Endothelial cell of umbilical vein (primary cell): ENCODE measurements at regions not wholly inside any gene's neighbourhood (a gene's known extent, or its start where the extent isn't known, plus 50 kb on each side); places are given as distances from the start of the nearest gene placed in this dataset.

Experiments used
- BruUV-seq: library from RNA; stranded (reverse); fragments of 400-500 nt; replicated peaks from 2 replicates; lab custom pipeline; 2021; lab: Mats Ljungman, UMichigan
- CTCF ChIA-PET: fragments of 300-600, 350-600 bp; sonication (Branson Sonifier 250); formaldehyde crosslinking; loops from one replicate; lab custom pipeline; 2021; ENCODE audit warnings: antibody characterized with exemption, inconsistent platforms; lab: Charles Lee
- POLR2A ChIA-PET: fragments of 300-600, 350-600 bp; sonication (Branson Sonifier 250); formaldehyde crosslinking; loops from one replicate; lab custom pipeline; 2021; ENCODE audit warnings: antibody characterized with exemption, inconsistent platforms; lab: Charles Lee
- DNase-seq: peaks from one replicate; pipeline ENCODE4 v3.0.0-alpha.2; 2011; ENCODE audit warnings: low read depth, low spot score
- FAIRE-seq: peaks from 2 replicates; lab custom pipeline; 2011; peaks lifted over from hg19 to GRCh38; lab: Jason Lieb, UNC
- H2AFZ ChIP-seq: 2 replicates; pipeline ENCODE4 v1.6.0; 2012; ENCODE audit warnings: low read depth, low read length, control low read depth, inconsistent platforms
- H3K27ac ChIP-seq: 2 replicates; pipeline ENCODE4 v1.5.1; 2011; ENCODE audit warnings: low read depth, mild to moderate bottlenecking, control low read depth, low read length, moderate library complexity; ENCODE audit not compliant: insufficient read depth
- H3K27me3 ChIP-seq, 2 experiments: 2 replicates each; pipeline versions ENCODE4 v1.6.0 to v1.6.1; 2011; ENCODE audit warnings: low read length in 2 of 2, mixed read lengths in 1 of 2; ENCODE audit not compliant: control insufficient read depth in 2 of 2, insufficient read depth in 2 of 2
- H3K36me3 ChIP-seq, 2 experiments: 2 replicates in 1 of 2; 3 replicates in 1 of 2; pipeline ENCODE4 v1.5.1; 2011; ENCODE audit warnings: low read length in 2 of 2, mild to moderate bottlenecking in 1 of 2, moderate library complexity in 1 of 2; ENCODE audit not compliant: control insufficient read depth in 2 of 2, insufficient read depth in 2 of 2; ENCODE audit errors: extremely low read depth in 1 of 2
- H3K4me1 ChIP-seq: 3 replicates; pipeline ENCODE4 v1.5.1; 2011; ENCODE audit warnings: mild to moderate bottlenecking, low read length; ENCODE audit not compliant: control insufficient read depth, insufficient read depth; ENCODE audit errors: extremely low read depth
- H3K4me2 ChIP-seq: 2 replicates; pipeline ENCODE4 v1.6.1; 2011; ENCODE audit warnings: low read length, control low read depth, mixed read lengths; ENCODE audit not compliant: insufficient read depth
- H3K4me3 ChIP-seq, 3 experiments: fragments of 200-600 bp in 1 of 3; sonication (generic), shearing (Covaris generic) in 1 of 3; replicated peaks in 1 of 3; 2 replicates each; pipeline ENCODE4 v1.5.1; 2011 to 2016; ENCODE audit warnings: control low read depth in 3 of 3, low read length in 3 of 3, mild to moderate bottlenecking in 2 of 3, inconsistent platforms in 1 of 3, low read depth in 1 of 3, moderate library complexity in 1 of 3; ENCODE audit not compliant: insufficient read depth in 1 of 3
- H3K79me2 ChIP-seq: 2 replicates; pipeline ENCODE4 v1.6.0; 2012; ENCODE audit warnings: low read length, inconsistent platforms; ENCODE audit not compliant: control insufficient read depth, insufficient read depth
- H3K9ac ChIP-seq: replicated peaks from 2 replicates; pipeline ENCODE3; 2011; ENCODE audit warnings: low read length, control low read depth; ENCODE audit not compliant: insufficient read depth; ENCODE audit errors: extremely low read depth
- H3K9me1 ChIP-seq: replicated peaks from 3 replicates; pipeline ENCODE4 v1.6.0; 2011; ENCODE audit warnings: mild to moderate bottlenecking, low read length; ENCODE audit not compliant: control insufficient read depth, insufficient read depth; ENCODE audit errors: extremely low read depth
- H3K9me3 ChIP-seq: replicated peaks from 2 replicates; pipeline ENCODE4 v1.5.1; 2012; ENCODE audit warnings: low read length, inconsistent platforms; ENCODE audit not compliant: control insufficient read depth, insufficient read depth
- H4K20me1 ChIP-seq: replicated peaks from 2 replicates; pipeline ENCODE3; 2011; ENCODE audit warnings: mild to moderate bottlenecking, low read length; ENCODE audit not compliant: control insufficient read depth, insufficient read depth; ENCODE audit errors: extremely low read depth
- CTCF ChIP-seq, 2 donors: IDR thresholded peaks; 1 replicate in 1 of 2; 2 replicates in 1 of 2; pipeline ENCODE4 v1.5.1; 2011; ENCODE audit warnings: low read length in 2 of 2, mild to moderate bottlenecking in 2 of 2, moderate library complexity in 2 of 2, control low read depth in 1 of 2, inconsistent platforms in 1 of 2, low read depth in 1 of 2; ENCODE audit not compliant: insufficient read depth in 1 of 2; ENCODE audit errors: extremely low read depth in 1 of 2
- EZH2 ChIP-seq: IDR thresholded peaks from 2 replicates; pipeline ENCODE4 v1.6.1; 2012; ENCODE audit warnings: borderline replicate concordance, low read depth, mild to moderate bottlenecking, moderate library complexity, low read length, inconsistent platforms; ENCODE audit not compliant: severe bottlenecking
- FOS ChIP-seq: IDR thresholded peaks from 2 replicates; pipeline ENCODE4 v1.6.1; 2011; ENCODE audit warnings: mild to moderate bottlenecking, low read length, moderate library complexity, borderline replicate concordance; ENCODE audit not compliant: insufficient read depth
- GATA2 ChIP-seq: IDR thresholded peaks from 2 replicates; pipeline ENCODE4 v1.7.0; 2011; ENCODE audit warnings: low read depth, mild to moderate bottlenecking, moderate library complexity, mixed read lengths, low read length; ENCODE audit not compliant: insufficient read length, insufficient read depth
- MYC ChIP-seq: IDR thresholded peaks from one replicate; pipeline ENCODE4 v1.6.1; 2011; ENCODE audit warnings: mild to moderate bottlenecking, low read depth, low read length
- POLR2A ChIP-seq: IDR thresholded peaks from 2 replicates; pipeline ENCODE4 v1.6.1; 2012; ENCODE audit warnings: low read depth, mild to moderate bottlenecking, control low read depth, low read length
- POLR2AphosphoS5 ChIP-seq: IDR thresholded peaks from 2 replicates; pipeline ENCODE4 v1.6.1; 2012; ENCODE audit warnings: low read depth, mild to moderate bottlenecking, control low read depth, low read length, moderate library complexity; ENCODE audit not compliant: insufficient read depth
- dilution Hi-C: fragments of 300-500 bp; cut with MboI; formaldehyde crosslinking; loops from one replicate; pipeline ENCODE4 v1.15.0; 2019; ENCODE audit warnings: low sequenced_read_pairs; ENCODE audit not compliant: extremely low pct_ligation_motif_present
- intact Hi-C: fragments of 100-400 bp; cut with micrococcal nuclease; formaldehyde crosslinking; loops from one replicate; pipeline ENCODE4 v1.10.0; 2022

- ChIA-PET POLR2A (no interaction called here), CTCF (no interaction called here)
- Histone ChIP-seq H3K4me2 (no peak overlapping the region), H3K9me3 (no peaks in the 10 kb centered on the region), H3K27ac (no peak overlapping the region), H2AFZ (no peak overlapping the region), H4K20me1 (no peaks in the 10 kb centered on the region), H3K36me3 (no peaks in the 10 kb centered on the region), H3K4me3 (no peak overlapping the region), H3K79me2 (no peaks in the 10 kb centered on the region), H3K9ac (no peak overlapping the region), H3K4me1 (no peaks in the 10 kb centered on the region), H3K9me1 (no peaks in the 10 kb centered on the region), H3K27me3 (no peaks in the 10 kb centered on the region)
- no peak for TF ChIP-seq MYC
- TF ChIP-seq POLR2AphosphoS5, result no peak
- no peak for TF ChIP-seq CTCF (IDR thresholded peaks at IDR 0.05; ENCODE audit: extremely low read depth in 1 of 2, insufficient read depth in 1 of 2, low read depth in 1 of 2, low read length in 2 of 2)
- TF ChIP-seq FOS, result no peak
- no peak for TF ChIP-seq POLR2A
- TF ChIP-seq GATA2, result no peak
- no peak for TF ChIP-seq EZH2
- dilution Hi-C loops, result no loop called here
- DNase-seq (peak; percentile 40), FAIRE-seq (no peak)
- no TSS peak for BruUV-seq
- intact Hi-C loops, result no loop called here
Observed at GRCh38 chr1:228964178-228965089, 229.2 kb downstream of the RHOU start.
